SK-N-SH treated with all-trans-retinoic acid at 6 μM for 48 hours (cell line): ENCODE measurements at regions not wholly inside any gene's neighbourhood (a gene's known extent, or its start where the extent isn't known, plus 50 kb on each side); places are given as distances from the start of the nearest gene placed in this dataset.

Source experiments
- ARNTL ChIP-seq: fragments of 450-650 bp; formaldehyde crosslinking; IDR thresholded peaks from 2 replicates; pipeline ENCODE4 v1.5.0; 2020; ENCODE audit warnings: low read depth, mild to moderate bottlenecking, moderate library complexity, borderline replicate concordance
- CSDC2 ChIP-seq: fragments of 250-450 bp; sonication (Bioruptor Pico); IDR thresholded peaks from 2 replicates; pipeline ENCODE4 v1.5.0; 2020; ENCODE audit warnings: mild to moderate bottlenecking, moderate library complexity
- ESRRG ChIP-seq: fragments of 250-450 bp; sonication (Bioruptor Pico); IDR thresholded peaks from 2 replicates; pipeline ENCODE4 v1.6.1; 2021; ENCODE audit warnings: mild to moderate bottlenecking
- RARB ChIP-seq: fragments of 250-450 bp; sonication (Bioruptor Pico); IDR thresholded peaks from 2 replicates; pipeline ENCODE4 v1.8.0; 2021; ENCODE audit warnings: mild to moderate bottlenecking, moderate library complexity
- TCF4 ChIP-seq: fragments of 250-450 bp; sonication (Bioruptor Pico); IDR thresholded peaks from 2 replicates; pipeline ENCODE4 v1.8.0; 2021; ENCODE audit warnings: mild to moderate bottlenecking, moderate library complexity, borderline replicate concordance
- ZFP30 ChIP-seq: fragments of 450-650 bp; formaldehyde crosslinking; IDR thresholded peaks from 2 replicates; pipeline ENCODE4 v1.5.0; 2022; ENCODE audit warnings: mild to moderate bottlenecking, moderate library complexity
- ZNF70 ChIP-seq: fragments of 450-650 bp; formaldehyde crosslinking; IDR thresholded peaks from 2 replicates; pipeline ENCODE4 v1.5.0; 2020; ENCODE audit warnings: mild to moderate bottlenecking, moderate library complexity

DNA sequence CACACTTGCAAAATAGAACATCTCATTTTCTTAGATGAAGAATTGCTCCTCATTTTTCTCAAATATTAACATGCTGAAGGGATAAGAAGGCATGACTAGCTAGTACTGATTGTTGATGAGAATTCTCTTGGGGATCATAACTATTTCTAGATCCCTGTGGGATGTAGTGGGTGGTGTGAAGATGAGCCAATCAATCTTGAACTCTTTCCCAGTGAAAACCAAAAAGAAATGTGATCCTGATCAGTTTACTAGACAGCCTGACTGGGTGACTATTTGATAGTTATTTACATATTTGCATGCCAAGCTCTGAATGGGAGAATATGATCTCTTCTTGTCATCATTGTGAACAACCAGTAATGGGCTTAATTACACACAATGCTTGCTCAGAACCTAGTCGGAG is 63.7 kb downstream of the ZIC1 start:
- no peak for TF ChIP-seq CSDC2 (CRISPR knock-in tag)
- TF ChIP-seq TCF4 (CRISPR knock-in tag), result no peak
- no peak for TF ChIP-seq ARNTL (CRISPR knock-in tag)
- TF ChIP-seq ESRRG, result no peak
- TF ChIP-seq ZFP30 (CRISPR knock-in tag), result no peak
- no peak for TF ChIP-seq ZNF70 (CRISPR knock-in tag)
- TF ChIP-seq RARB (CRISPR knock-in tag), result no peak
